Colonic mucosa (tissue), 4 donors: ENCODE measurements at regions not wholly inside any gene's neighbourhood (a gene's known extent, or its start where the extent isn't known, plus 50 kb on each side); places are given as distances from the start of the nearest gene placed in this dataset.

ENCODE experiments used
- DNase-seq: peaks from one replicate; pipeline ENCODE4 v3.0.0-alpha.2; 2020
- H3K27ac ChIP-seq: fragments of 200-600 bp; one replicate; pipeline ENCODE4 v1.8.0; 2021
- H3K27me3 ChIP-seq: fragments of 200-600 bp; one replicate; pipeline ENCODE4 v1.8.0; 2021
- H3K36me3 ChIP-seq: fragments of 200-600 bp; one replicate; pipeline ENCODE4 v1.8.0; 2021
- H3K4me1 ChIP-seq: fragments of 200-600 bp; one replicate; pipeline ENCODE4 v1.8.0; 2021; ENCODE audit warnings: mild to moderate bottlenecking
- H3K4me3 ChIP-seq: fragments of 200-600 bp; one replicate; pipeline ENCODE4 v1.8.0; 2021
- H3K9ac ChIP-seq, 2 donors: one replicate each; pipeline ENCODE4 v1.7.0; 2013; ENCODE audit warnings: control low read depth in 2 of 2, low read depth in 2 of 2, low read length in 2 of 2
- H3K9me3 ChIP-seq: fragments of 200-600 bp; one replicate; pipeline ENCODE4 v1.8.0; 2021
- CTCF ChIP-seq: fragments of 200-600 bp; IDR thresholded peaks from one replicate; pipeline ENCODE4 v1.8.0; 2022; ENCODE audit warnings: antibody characterized with exemption, mild to moderate bottlenecking
- intact Hi-C: fragments of 100-400 bp; cut with DNase I; formaldehyde crosslinking; loops from one replicate; pipeline ENCODE4 v1.14.1; 2022
- donor health status: healthy.
- donor health status: DM: no; HTN: no; CAD: no.
- donor health status: DM: no; HTN: no; CAD: no.

GRCh38 chr3:28971156-28971555 is 309.7 kb upstream of the RBMS3 start:
- H3K4me3 ChIP-seq, result no peak overlapping the region
- no peak overlapping the region for H3K27ac ChIP-seq
- intact Hi-C loops, result no loop called here
- no peaks in the 10 kb centered on the region for H3K9me3 ChIP-seq
- H3K4me1 ChIP-seq, result no peaks in the 10 kb centered on the region
- no peak for DNase-seq
- H3K27me3 ChIP-seq, result no peaks in the 10 kb centered on the region
- no peaks in the 10 kb centered on the region for H3K36me3 ChIP-seq
- TF ChIP-seq CTCF, result no peak
- no peak overlapping the region for H3K9ac ChIP-seq

GRCh38 chr3:28972921-28973320 is 307.9 kb upstream of the RBMS3 start:
- no peak for DNase-seq
- intact Hi-C loops, result no loop called here
- Histone ChIP-seq H3K9ac (no peak overlapping the region), H3K36me3 (no peaks in the 10 kb centered on the region), H3K9me3 (no peaks in the 10 kb centered on the region), H3K4me3 (no peak overlapping the region), H3K27ac (no peak overlapping the region), H3K27me3 (no peaks in the 10 kb centered on the region), H3K4me1 (no peaks in the 10 kb centered on the region)
- no peak for TF ChIP-seq CTCF

GRCh38 chr3:28973609-28974008 is 307.3 kb upstream of the RBMS3 start:
- H3K9ac ChIP-seq, result no peak overlapping the region
- no peak overlapping the region for H3K27ac ChIP-seq
- H3K4me1 ChIP-seq, result no peaks in the 10 kb centered on the region
- H3K36me3 ChIP-seq, result no peaks in the 10 kb centered on the region
- no peaks in the 10 kb centered on the region for H3K9me3 ChIP-seq
- no peaks in the 10 kb centered on the region for H3K27me3 ChIP-seq
- intact Hi-C loops, result no loop called here
- no peak for TF ChIP-seq CTCF
- no peak overlapping the region for H3K4me3 ChIP-seq
- no peak for DNase-seq

- H3K4me3 ChIP-seq, result no peak overlapping the region
- no peaks in the 10 kb centered on the region for H3K36me3 ChIP-seq
- intact Hi-C loops, result no loop called here
- no peak for DNase-seq
- no peak for TF ChIP-seq CTCF
- H3K9me3 ChIP-seq, result no peaks in the 10 kb centered on the region
- no peaks in the 10 kb centered on the region for H3K4me1 ChIP-seq
- H3K9ac ChIP-seq, result no peak overlapping the region
- H3K27me3 ChIP-seq, result no peaks in the 10 kb centered on the region
- no peak overlapping the region for H3K27ac ChIP-seq
These were observed 302.8 kb upstream of the RBMS3 start for GRCh38 chr3:28978092-28978491.

- TF ChIP-seq CTCF, result no peak
- Histone ChIP-seq H3K36me3 (no peaks in the 10 kb centered on the region), H3K27me3 (no peaks in the 10 kb centered on the region), H3K9ac (no peak overlapping the region), H3K27ac (no peak overlapping the region), H3K4me3 (no peak overlapping the region), H3K4me1 (no peaks in the 10 kb centered on the region), H3K9me3 (no peaks in the 10 kb centered on the region)
- no peak for DNase-seq
- intact Hi-C loops, result no loop called here
These were observed 300.7 kb upstream of the RBMS3 start for GRCh38 chr3:28980131-28980530.

GRCh38 chr3:28980631-28981030 is 300.2 kb upstream of the RBMS3 start:
- no peak for DNase-seq
- no peak overlapping the region for H3K4me3 ChIP-seq
- no peaks in the 10 kb centered on the region for H3K36me3 ChIP-seq
- H3K27ac ChIP-seq, result no peak overlapping the region
- intact Hi-C loops, result no loop called here
- no peaks in the 10 kb centered on the region for H3K4me1 ChIP-seq
- no peak for TF ChIP-seq CTCF
- H3K27me3 ChIP-seq, result no peaks in the 10 kb centered on the region
- no peaks in the 10 kb centered on the region for H3K9me3 ChIP-seq
- H3K9ac ChIP-seq, result no peak overlapping the region
